Calu3 (cell line): ENCODE measurements at regions not wholly inside any gene's neighbourhood (a gene's known extent, or its start where the extent isn't known, plus 50 kb on each side); places are given as distances from the start of the nearest gene placed in this dataset.

Experiments used
- BruUV-seq: library from RNA; stranded (reverse); fragments of 400-500 nt; replicated peaks from 2 replicates; lab custom pipeline; 2021; lab: Mats Ljungman, UMichigan
- CTCF ChIA-PET: fragments of 300-600 bp; sonication (Branson Sonifier 250); formaldehyde crosslinking; loops from one replicate; lab custom pipeline; 2022; ENCODE audit warnings: antibody characterized with exemption; lab: Charles Lee
- DNase-seq: peaks from one replicate; pipeline ENCODE4 v3.0.0; 2022
- H3K27ac Mint-ChIP-seq: one replicate; pipeline ENCODE4 v1.8.0; 2022; ENCODE audit warnings: mixed read lengths; ENCODE audit not compliant: unreplicated experiment
- H3K27me3 Mint-ChIP-seq: one replicate; pipeline ENCODE4 v1.8.0; 2022; ENCODE audit warnings: mixed read lengths; ENCODE audit not compliant: unreplicated experiment
- H3K36me3 Mint-ChIP-seq: one replicate; pipeline ENCODE4 v1.8.0; 2022; ENCODE audit warnings: mild to moderate bottlenecking, moderate library complexity, mixed read lengths; ENCODE audit not compliant: insufficient read depth, unreplicated experiment
- H3K4me1 Mint-ChIP-seq: one replicate; pipeline ENCODE4 v1.8.0; 2022; ENCODE audit warnings: mild to moderate bottlenecking, low read depth, mixed read lengths; ENCODE audit not compliant: unreplicated experiment
- H3K4me3 Mint-ChIP-seq: one replicate; pipeline ENCODE4 v1.8.0; 2022; ENCODE audit warnings: mild to moderate bottlenecking, low read depth, moderate library complexity, mixed read lengths; ENCODE audit not compliant: unreplicated experiment
- H3K9me3 Mint-ChIP-seq: one replicate; pipeline ENCODE4 v1.8.0; 2022; ENCODE audit warnings: low read depth, mixed read lengths; ENCODE audit not compliant: unreplicated experiment
- intact Hi-C: fragments of 100-400 bp; cut with micrococcal nuclease; formaldehyde crosslinking; loops from one replicate; pipeline ENCODE4 v1.10.0; 2022; ENCODE audit not compliant: unreplicated experiment
- TF ChIP-seq, protein P1 (sequence below): fragments of 200-600 bp; IDR thresholded peaks from one replicate; pipeline ENCODE4 v1.8.0; 2022; ENCODE audit warnings: antibody characterized with exemption; ENCODE audit not compliant: unreplicated experiment

DNA sequence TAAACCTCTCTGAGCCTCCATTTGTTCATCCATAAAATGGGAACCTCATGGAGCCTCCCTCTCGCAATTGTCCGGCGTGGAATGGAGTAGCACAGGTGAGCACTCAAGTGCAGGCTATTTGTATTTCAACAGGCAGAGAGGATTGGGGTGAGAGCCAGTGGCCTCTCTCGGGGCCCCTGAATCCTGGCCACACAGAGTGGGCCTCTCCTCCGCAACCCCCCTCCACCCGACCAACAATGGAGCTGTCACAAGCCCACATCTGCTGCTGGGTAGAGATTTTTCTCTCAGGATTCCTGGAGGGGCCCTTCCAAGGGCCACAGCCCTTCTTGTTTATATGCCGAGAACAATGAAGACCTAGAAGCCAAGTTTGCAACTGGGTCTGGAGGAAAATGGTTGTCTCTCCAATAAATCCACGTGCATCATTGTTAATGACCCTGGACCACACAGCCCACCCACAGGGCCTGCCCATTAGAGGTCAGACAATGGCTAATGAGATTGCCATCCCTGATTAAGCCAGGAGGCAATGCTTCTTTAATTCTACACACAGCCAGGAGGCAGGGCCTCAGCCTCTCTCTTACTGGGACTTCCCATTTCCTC is 233.0 kb downstream of the ANKRD60 start:
- H3K27ac Mint-ChIP-seq = no peak overlapping the region
- H3K9me3 Mint-ChIP-seq = no peaks in the 10 kb centered on the region
- no TSS peak for BruUV-seq
- CTCF ChIA-PET = no interaction called here
- peaks cover 57% of the 10 kb centered on the region for H3K4me1 Mint-ChIP-seq
- H3K27me3 Mint-ChIP-seq = no peaks in the 10 kb centered on the region
- H3K4me3 Mint-ChIP-seq = no peak overlapping the region
- TF ChIP-seq, protein P1, sequence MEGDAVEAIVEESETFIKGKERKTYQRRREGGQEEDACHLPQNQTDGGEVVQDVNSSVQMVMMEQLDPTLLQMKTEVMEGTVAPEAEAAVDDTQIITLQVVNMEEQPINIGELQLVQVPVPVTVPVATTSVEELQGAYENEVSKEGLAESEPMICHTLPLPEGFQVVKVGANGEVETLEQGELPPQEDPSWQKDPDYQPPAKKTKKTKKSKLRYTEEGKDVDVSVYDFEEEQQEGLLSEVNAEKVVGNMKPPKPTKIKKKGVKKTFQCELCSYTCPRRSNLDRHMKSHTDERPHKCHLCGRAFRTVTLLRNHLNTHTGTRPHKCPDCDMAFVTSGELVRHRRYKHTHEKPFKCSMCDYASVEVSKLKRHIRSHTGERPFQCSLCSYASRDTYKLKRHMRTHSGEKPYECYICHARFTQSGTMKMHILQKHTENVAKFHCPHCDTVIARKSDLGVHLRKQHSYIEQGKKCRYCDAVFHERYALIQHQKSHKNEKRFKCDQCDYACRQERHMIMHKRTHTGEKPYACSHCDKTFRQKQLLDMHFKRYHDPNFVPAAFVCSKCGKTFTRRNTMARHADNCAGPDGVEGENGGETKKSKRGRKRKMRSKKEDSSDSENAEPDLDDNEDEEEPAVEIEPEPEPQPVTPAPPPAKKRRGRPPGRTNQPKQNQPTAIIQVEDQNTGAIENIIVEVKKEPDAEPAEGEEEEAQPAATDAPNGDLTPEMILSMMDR = no peak
- no peak for DNase-seq
- H3K36me3 Mint-ChIP-seq = no peaks in the 10 kb centered on the region
- intact Hi-C loops = loop anchor here (5.0 kb wide), 3 partner anchors 53 to 248 kb away; no protein-coding TSS in a partner anchor

DNA sequence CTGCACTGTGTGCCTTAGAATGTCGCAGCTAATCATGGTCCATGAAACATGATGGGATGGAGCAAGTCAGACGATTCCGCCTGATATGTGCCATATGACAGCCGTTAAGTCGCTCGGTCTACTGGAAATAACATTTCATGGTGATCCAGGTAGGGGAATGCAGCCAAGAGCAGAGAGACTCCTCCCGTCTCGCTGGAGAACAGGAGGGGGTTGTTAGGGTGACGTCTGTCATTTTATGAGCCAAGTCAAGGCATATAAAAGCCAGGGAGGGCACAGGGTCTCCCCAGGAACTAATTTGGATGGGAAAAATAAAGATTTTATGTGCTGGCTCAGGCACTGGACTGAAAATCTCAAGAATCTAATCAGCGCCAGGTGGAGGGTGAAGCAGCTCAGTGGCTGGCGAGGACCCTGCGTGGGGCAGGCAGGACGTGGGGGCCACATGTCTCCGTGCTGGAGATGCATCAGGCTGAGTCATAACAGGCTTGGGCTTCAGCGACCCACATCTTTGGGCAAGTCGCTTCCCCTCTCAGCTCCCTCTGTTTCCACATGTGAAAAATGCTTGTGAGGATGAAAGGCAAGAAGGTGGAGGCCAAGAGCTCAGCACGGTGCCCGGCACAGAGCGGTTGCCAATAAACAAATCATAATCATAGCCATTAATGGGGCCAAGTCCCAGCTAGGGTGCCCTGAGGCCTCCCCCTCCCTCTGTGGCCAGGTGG is 234.6 kb downstream of the ANKRD60 start:
- H3K4me3 Mint-ChIP-seq = no peak overlapping the region
- H3K27ac Mint-ChIP-seq = no peak overlapping the region
- no peaks in the 10 kb centered on the region for H3K27me3 Mint-ChIP-seq
- CTCF ChIA-PET = interaction anchor here (1.3 kb wide), 1 partner anchor 9 kb away, joined by 3 read pairs; no protein-coding TSS in a partner anchor
- DNase-seq = no peak
- no TSS peak for BruUV-seq
- intact Hi-C loops = no loop called here
- TF ChIP-seq, protein P1 = no peak
- H3K9me3 Mint-ChIP-seq = no peaks in the 10 kb centered on the region
- peaks cover 60% of the 10 kb centered on the region for H3K4me1 Mint-ChIP-seq
- H3K36me3 Mint-ChIP-seq = no peaks in the 10 kb centered on the region

DNA sequence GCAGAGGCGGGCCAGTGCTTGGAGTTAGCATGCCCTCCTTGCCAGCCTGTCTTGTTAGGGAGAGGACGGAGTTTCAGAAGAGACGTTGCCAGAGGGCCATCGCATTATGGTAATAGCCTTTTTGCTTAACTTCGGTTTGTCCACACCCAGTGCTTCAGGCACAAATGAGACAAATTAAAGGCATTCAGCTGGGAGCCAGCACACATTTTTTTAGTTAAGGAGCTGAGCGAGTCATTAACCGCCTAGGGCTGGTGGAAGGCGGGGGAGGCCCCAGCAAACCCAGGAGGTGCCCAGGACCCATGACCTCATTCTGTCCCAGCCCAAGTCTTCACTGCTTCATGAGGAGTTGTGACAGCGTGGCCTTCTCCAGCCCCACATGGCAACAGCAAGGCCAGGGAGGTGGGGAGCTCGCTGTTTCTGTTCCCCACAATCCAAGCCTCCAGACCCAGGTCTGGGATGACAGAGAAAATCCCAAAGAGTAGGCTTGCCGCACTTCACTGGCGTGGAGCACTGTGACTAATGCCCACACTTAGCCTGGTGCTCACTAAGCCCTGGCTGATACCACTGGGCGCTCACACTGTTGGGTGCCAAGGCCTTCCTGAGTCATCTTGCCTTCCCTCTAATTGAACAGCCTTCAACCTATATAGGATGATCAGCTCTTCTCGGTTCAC is 237.1 kb downstream of the ANKRD60 start:
- no peak overlapping the region for H3K27ac Mint-ChIP-seq
- peaks cover 4% of the 10 kb centered on the region for H3K9me3 Mint-ChIP-seq
- no peaks in the 10 kb centered on the region for H3K36me3 Mint-ChIP-seq
- CTCF ChIA-PET = interaction anchor here (1.2 kb wide), 1 partner anchor 12 kb away, joined by 4 read pairs; no protein-coding TSS in a partner anchor
- intact Hi-C loops = no loop called here
- no peaks in the 10 kb centered on the region for H3K27me3 Mint-ChIP-seq
- TF ChIP-seq, protein P1 = no peak
- no peak overlapping the region for H3K4me3 Mint-ChIP-seq
- DNase-seq = peak; percentile 48
- H3K4me1 Mint-ChIP-seq = peaks cover 34% of the 10 kb centered on the region
- BruUV-seq = no TSS peak

DNA sequence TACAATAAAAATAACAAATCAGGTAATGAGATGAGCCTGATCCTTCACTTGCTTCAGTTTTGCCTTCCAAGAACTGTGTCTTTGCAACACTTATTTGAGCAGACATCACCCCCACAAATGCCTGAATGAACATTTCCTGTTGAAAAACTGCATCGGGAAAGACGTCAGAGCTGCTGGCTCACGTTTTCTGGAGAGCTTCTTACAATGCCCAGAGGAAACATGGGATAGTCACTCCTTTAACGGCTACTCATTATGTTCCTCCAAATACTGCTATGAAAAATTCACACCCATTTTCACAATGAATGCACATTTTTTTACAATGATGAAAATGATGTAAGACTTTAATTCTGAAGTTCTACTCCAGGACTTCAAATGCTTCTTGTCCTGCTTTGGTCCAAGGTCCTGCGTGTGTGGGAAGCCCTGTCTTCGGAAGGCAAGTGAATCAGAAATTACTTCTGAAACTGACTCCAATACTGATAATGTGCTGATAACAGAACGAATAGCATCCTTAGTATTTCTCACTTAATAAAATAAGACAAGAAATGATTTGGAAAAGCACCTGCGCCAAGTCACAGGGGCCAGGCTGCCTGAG is 238.0 kb downstream of the ANKRD60 start:
- intact Hi-C loops = no loop called here
- no TSS peak for BruUV-seq
- CTCF ChIA-PET = interaction anchor here (1.2 kb wide), 1 partner anchor 13 kb away, joined by 4 read pairs; no protein-coding TSS in a partner anchor
- TF ChIP-seq, protein P1 = no peak
- Mint-ChIP-seq H3K9me3 (peaks cover 4% of the 10 kb centered on the region), H3K36me3 (no peaks in the 10 kb centered on the region), H3K4me1 (peaks cover 26% of the 10 kb centered on the region), H3K27ac (no peak overlapping the region), H3K4me3 (no peak overlapping the region), H3K27me3 (no peaks in the 10 kb centered on the region)
- DNase-seq = no peak
